NCI-H1930 (cell line): ENCODE measurements at regions not wholly inside any gene's neighbourhood (a gene's known extent, or its start where the extent isn't known, plus 50 kb on each side); places are given as distances from the start of the nearest gene placed in this dataset.
"Not testable (repeated sequence)": the region's sequence is repeated elsewhere in the genome, so short reads cannot be mapped to it uniquely, and the experiment has no call there.

Experiments
- DNase-seq, 2 experiments: peaks; one replicate each; lab custom pipeline; 2025; lab: John Stamatoyannopoulos, UW

DNA sequence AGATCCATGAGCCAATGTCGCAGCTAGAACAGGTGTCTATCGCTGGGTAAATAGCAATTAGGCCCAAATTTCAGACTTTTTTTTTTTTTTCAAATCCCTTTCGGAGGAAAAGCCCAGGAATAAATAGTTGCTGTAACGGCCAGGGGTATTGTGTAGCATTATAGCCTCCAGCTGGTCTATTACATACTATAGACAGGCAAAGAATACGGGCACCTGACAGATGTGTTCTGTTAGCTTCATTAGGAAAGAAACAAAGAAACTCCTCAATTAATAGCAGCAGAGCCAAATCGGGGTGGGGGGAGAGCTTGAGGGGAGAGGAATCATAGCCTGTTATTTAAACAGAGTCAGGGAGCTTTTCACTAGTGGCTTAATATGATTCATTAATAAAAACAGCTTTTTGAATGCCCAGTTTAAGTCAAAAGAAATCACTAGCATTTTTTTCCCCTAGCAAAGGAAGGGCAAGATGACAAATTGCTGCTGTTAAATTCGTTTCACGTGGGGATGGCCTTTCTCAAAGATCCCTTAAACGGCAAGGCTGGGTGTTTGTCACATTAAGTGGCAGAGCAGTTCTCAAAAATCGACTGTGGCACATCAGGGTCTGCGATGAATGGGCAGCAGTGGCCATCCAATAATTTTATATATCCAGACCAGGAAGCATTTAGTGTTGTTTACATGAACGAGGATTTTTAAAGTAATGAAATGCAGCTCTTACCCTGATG lies 139.4 kb downstream of the ID4 start:
- DNase-seq: peak; percentile 90 to 91

DNA sequence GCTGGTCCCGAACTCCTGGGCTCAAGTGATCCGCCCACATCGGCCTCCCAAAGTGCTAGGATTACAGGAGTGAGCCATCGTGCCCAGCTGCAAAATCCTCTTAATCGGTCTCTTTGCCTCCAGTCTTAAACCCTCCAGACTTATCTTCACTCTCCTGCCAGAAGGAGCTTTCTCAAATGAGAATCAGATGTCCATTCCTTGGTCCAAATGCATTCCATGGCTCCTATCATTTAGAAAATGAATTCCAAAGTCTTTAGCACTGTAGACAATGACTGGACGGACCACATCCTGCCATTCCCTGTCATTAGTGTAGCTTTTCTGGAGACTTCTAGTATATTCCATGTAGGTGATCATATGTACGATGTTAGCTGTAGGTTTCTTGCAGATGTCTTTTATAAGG lies 141.9 kb downstream of the ID4 start:
- DNase-seq: no peak

DNA sequence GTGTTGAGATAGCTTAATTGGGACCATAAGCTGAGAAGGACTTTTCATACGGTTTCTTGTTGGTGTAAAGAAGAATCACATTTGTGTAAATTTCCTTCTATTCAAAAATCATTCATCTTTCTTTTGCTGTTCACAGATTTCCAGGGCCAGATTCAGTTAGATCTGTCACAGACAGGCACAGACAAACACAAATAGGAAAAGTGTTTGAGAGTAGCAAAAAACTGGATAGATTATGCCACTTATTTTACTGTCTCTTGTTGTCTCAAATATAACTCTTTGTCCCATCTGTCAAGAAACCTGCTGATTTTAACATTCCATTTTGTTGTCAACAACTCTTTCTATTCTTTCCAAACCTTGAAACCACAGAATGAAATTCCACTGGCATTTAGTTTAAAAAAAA lies 142.8 kb downstream of the ID4 start:
- DNase-seq: no peak

DNA sequence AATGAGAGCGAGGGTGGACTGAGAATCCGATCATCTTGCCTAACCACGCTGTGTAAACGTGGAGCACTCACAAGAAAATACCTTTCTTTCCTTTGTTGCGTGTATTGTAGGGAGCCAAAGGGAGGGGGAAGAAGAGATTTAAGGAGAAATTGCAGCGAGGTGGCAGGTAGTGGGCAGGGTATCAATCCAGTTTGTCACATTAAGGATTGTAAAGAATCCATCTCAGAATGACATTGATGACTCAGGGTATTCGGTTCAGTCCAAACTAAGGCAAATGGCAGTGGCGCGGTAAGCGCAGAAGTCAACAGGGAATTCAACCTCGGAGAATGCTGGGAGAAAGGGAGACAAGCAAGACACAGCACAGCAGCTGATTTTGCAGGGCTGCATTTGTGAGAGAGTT lies 146.2 kb downstream of the ID4 start:
- DNase-seq: no peak

DNA sequence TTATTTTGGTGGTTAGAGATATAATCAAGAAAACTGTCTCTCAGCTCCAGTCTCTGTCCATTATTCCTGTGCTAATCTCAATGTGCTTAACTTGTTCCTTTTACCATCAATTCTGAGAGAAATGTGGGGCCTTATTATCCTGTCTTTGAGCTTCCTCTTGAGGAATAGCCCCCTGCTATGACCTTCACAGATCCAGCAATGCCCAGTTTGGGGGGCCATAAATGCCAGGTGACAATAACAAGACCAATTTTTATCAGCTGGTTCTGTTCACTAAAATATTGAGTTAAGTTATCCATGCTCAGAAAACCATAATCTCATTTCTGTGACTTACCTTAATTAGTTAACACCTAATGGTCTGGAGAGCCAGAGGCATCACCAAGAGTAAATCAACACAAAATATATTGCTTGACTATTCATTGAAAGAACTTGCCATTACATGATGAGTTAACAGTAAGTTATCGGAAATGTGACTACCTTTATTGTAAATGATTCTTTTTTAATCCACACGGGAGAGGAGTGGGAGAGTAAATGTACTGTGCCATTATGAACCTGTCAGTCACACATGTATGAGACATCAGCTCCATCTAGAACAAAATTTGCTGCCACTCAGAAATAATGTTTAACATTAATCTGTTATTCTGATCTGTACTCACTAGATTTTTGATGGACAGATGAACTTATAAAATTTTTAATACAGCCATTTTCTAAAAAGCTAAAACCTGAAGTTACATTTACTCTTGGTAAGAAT lies 149.7 kb downstream of the ID4 start:
- DNase-seq: no peak

DNA sequence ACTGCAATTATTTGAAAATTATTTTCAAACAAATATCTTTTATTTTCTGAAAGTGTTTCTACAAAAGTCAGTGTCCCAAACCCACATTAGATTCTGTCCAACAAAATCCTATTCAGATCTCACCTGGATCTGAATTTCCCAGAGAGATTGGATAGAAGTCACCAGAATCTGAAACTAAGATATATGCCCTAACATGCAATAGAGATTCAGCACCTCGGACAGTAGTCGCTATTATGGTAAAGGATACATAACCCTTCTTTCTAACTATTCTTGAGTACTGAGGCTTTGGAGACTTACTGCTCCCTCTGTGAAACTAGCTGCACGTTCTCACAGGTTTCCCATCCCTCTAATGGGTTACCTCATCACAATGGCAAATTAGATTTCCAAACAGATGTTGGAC lies 151.4 kb downstream of the ID4 start:
- DNase-seq: no peak

DNA sequence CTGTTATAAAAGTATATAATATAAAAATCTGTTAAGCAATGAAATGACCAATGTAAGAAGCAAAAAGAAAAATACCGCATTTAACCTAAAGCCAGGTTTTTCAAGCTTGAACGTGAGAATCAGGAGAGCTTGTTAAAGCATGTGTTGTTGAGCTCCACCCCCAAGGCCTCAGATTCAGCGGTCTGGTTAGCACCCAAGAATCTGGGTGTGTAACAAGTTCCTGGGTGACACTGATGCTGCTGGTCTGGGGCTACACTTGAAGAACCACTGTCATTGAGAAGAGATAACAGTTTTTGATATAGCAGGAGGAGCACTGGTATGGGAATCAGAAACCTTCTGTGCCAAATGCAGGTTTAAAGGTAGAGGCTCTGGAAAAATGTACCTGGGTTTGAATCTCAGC lies 154.0 kb downstream of the ID4 start:
- no peak for DNase-seq

DNA sequence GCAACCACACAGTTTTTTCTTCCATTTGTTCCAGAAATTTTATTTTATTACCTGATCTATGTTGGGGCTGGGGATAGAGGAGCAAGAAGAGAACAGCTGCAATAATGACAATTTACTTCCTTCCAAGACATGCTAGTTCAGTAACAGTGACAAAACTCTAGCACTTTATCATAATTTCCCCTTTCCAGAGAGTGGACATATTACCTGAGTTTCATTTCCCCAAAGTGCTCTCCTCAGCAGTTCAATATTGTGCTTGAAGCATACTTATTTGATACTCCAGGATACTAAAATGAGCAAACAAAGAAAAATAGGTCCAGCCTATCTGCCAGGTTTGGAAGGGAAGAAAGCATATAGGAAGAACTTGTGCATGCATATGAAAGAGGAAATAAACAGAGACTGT lies 157.7 kb downstream of the ID4 start:
- DNase-seq: no peak

DNA sequence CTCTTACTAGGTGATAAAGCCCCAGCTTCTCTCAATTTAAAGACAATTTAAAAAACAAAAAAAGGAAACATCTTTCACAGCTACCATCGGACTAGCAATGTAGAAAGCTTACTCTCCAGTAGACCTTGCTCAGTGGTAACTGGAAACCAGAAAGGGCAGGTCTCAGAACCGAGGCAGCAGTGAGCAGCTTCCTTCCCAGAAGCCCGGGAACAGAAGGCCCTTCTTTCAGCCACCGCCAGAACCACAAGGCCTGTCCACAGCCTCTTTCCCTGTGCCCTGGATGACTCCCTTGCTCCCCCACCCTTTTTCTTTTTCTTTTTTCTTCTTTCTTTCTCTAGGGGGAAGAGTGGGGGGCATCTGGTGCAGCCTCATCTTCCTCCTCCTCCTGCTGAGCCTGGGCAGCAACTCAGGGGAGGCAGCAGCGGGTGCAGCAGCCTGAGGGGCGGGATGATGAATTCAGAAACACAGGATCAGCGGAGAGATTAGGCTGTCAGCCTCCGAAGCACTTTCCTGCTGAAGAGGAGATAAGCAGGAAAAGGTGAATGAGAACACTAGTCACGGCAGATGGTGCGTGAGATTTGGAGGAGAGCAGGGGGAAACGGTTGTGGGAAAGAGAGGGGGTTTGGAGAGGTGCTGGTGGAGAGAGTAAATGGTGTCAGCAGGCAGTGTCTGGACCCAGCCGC lies 158.5 kb downstream of the ID4 start:
- DNase-seq: no peak

DNA sequence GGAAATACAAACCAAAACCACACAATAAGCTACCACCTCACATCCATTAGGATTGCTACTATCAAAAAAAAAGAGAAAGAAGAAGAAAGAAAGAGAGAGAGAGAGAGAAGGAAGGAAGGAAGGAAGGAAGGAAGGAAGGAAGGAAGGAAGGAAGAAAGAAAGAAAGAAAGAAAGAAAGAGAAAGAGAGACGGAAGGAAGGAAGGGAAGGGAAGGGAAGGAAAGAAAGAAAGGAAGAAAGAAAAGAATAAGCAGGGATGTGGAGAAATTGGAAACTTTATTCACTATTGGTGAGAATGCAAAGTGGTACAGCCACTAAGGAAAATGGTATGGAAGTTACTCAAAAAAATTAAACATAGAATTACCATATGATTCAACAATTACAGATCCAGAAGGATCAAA lies 159.9 kb downstream of the ID4 start:
- no peak for DNase-seq

DNA sequence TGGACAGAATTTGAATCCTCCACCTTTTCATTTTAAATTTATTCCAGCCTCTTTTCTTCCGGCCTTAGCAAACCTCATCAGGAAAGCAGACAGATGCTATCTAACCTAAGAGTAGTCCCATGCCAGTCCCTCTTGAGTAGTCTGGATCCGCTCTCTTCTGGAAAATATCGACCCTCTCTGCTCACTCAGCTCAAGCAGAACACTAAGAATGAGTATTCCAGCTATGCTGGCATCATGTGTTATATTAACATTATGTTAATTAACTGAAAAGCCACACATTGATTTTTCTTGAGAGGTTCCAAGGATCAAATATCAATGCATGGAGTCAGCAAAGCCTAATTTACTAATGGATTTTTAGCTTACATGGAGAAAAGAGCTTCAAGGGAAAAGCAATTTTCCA lies 161.4 kb downstream of the ID4 start:
- no peak for DNase-seq

DNA sequence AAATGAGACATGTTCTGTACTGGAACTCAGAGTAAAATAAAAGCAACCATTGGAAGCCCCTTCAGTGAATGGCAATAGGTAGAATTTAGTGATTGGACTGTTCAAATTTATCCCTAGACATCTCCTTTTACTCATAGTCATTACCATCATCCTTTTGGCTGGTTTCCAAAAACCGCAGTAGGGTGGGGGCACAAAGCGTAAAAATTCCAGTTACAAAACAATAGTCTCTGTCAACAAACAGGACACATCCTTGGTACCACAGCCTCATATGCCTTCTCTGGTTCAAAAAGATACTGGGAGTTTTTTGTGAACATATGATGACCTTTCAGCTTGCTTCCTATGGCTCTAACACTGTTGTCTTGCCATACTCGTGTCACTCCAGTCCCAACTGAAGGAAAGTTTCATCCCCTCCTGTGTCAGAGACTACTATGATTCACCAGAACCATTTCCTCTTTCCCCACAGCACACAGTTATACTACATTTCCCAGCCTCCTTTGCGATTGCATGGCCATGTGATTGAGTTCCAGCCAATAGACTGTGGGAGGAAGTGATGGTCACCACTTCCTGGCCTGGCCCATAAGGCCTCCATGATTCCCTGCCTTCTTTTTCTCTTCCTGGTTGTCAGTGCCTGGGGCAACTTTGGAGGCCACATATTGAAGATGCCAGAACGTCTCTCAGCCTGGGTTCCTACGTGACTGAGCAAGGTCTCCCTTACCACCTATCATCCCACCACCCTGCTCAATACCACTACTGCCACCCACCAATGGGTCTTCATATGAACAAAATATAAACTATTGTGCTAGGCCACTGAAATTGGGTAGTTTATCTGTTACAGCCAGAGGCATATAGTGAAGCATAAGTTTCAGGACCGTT lies 162.4 kb downstream of the ID4 start:
- DNase-seq: no peak

DNA sequence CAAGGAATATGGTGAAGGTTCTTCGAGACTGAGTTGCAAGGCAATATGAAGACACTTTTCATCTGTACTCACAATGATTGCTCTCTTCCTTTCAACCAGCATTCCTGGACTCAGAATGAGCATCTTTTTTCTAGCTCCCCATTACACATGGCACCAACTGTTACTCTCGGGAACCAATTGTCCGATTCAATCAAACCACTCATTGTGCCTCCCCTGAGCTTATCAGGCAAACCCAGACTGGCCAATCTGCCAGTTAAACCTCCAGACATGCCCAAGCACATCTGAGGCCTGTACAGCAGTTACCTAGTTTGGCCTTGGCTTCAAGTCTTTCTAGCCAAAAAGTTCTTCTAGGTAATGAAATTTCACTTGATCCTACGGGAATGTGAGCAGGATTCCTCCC lies 164.1 kb downstream of the ID4 start:
- DNase-seq: no peak

DNA sequence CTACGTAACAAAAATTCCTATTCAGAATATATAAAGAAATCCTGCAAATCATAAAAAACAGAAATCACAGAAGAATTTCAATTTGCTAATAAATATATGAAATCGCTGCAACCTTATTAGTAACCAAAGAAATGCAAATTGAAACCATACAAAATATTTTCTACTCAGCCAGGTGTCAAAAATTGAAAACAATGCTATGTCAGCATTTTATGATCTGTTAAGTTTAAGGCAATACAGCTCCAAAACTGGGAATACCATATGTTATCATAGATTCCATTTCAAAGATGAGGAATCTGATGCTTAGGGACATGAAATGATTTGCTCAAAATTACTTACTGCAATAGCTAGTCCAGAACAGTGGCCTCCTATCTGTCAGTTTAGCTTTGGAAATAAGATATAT lies 168.9 kb downstream of the ID4 start:
- DNase-seq: no peak

DNA sequence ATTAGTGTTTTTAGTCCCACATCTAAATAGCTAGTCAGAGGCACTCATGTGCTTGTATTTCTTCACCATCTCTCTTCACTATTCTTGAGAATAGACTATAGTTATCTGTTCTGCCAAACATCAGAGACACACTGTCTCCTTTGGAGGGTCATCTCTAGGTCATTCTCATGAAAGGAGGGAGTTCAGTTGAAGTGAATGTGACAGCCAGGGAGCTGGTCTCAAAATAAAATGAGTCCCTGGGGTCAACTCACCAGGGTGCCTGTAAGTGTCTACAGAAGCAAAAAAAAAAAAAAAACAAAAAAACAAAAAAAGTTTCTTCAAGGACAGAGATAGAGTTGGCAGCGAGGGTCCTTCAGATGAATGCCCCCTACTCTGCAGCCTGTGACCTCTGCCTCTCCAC lies 171.0 kb downstream of the ID4 start:
- DNase-seq: no peak

DNA sequence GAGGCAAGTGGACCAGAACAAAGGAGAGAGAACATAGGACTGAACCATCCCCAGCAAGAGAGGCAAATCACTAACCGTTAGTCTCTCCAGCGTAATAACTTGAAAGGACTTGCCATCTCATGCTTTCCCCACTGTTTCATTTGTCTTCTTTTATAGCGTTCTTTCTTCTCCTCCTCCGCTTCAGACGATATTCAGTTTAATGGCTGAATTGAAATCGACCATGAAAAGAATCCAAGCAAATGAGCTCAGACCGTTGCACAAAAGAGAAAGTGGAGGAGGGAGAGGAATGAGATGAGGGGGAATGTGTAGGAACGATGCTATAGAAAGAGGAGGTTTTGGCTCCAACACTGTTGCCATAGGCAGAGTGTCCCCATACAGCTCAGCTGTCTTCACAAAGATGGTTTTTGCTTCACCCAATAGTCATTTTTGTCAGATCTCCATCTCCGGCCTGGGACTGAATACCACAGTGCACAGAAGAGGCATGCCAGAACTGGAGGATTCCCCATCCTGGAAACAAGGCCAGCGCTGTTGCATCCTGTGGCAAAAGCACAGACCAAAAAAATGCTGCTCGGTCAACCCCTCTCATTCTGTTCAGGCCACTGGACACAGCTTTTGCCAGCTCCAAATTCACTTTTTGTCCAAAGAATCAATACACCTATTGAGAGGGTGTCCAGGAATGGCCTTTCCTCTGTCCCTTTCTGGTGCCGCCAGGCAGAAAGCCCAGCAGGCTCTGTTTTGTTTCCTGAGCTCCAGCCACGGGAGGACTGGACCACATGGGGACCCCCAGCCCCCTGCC lies 176.1 kb downstream of the ID4 start:
- no peak for DNase-seq

DNA sequence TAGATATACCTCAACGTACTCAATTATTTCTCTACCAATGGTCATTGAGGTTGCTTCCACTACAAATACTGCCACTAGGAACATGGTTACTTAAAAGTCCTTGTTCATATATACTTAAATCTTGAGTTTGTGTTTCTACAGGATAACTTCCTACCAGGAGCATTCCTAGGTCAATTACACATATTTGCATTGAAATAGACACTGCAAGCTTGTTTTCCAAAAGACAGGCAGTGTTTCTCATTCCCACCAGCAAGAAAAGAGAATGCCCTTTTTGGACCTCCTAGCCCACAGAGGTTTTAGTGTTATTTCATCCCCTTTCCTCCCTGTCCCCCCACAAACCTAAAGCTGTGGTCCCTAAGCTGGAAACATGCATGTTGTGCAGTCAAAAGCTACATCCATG lies 177.3 kb downstream of the ID4 start:
- no peak for DNase-seq

DNA sequence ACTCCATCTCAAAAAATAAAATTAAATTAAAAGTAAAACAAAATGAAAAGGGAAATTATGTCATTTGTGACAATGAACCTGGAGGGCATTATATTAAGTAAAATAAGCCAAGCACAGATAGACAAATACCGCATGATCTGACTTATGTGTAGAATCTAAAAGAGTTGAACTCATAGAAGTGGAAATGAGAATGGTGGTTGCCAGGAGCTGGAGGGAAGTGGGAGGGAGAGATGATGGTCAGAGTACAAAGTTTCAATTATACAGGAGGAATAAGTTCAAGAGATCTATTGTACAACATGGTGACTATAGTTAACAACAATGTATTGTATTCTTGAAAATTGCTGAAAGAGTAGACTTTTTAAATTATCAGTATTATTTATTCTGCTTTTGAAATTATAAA lies 183.4 kb downstream of the ID4 start:
- no peak for DNase-seq

DNA sequence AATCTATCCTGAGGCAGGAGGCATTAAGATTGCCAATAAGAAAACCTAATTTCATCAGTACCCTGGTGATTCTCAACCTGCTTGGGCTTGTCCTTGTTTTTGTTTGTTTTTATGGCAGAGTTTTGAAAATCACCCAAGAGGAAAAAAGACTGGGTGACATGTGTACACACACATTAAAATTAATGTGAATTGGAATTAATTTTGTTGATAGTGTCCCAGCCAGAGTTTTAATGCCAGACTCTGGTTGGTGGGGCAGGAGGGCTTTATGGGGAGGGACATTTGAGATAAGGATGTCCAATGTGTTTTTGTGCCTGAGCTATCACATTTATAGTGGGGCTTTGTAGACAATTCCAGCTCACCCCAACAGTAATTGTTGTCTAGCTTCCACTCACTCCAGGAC lies 184.6 kb downstream of the ID4 start:
- DNase-seq: peak in 1 of 2 experiments; percentile 37

DNA sequence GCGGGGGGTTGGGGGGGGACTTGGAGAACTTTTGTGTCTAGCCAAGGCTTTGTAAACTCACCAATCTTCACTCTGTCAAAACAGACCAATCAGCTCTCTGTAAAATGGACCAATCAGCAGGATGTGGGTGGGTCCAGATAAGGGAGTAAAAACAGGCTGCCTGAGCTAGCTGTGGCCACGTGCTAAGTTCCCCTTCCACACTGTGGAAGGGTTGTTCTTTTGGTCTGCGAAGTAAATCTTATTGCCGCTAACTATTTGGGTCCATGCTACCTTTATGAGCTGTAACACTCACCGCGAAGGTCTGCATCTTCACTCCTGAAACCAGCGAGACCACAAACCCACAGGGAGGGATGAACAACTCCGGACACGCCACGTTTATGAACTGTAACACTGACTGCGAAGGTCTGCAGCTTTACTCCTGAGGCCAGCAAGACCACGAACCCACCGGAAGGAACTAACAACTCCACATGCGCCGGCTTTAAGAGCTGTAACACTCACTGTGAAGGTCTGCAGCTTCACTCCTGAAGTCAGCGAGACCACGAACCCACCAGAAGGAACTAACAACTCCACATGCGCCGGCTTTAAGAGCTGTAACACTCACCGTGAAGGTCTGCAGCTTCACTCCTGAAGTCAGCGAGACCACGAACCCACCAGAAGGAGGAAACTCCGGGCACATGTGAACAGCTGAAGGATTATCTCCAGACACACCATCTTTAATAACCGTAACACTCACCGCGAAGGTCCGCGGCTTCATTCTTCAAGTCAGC lies 186.6 kb downstream of the ID4 start:
- DNase-seq: not testable (repeated sequence)

DNA sequence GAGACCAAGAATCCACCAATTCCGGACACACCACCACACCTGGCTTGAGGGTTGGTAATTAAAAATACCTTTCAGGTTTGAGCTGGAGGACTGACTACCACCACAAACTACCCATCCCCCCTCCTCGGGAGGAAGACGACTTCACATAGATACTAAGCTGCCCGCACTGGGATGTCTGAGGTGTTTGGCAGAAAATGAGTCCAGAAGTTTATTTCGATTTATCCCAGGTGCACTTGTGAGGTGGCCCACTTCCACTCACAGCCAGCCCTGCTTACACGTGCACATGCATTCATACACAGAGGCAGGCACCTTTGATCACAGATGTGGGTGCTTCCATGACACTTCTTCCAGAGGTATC lies 187.1 kb downstream of the ID4 start:
- DNase-seq: no peak
